ENCODE measurements at regions not wholly inside any gene's neighbourhood (a gene's known extent, or its start where the extent isn't known, plus 50 kb on each side); places are given as distances from the start of the nearest gene placed in this dataset.

GRCh38 chr16:35146723-35147458 lies 1687.5 kb downstream of the TP53TG3F start:
- Histone ChIP-seq H3K9me3 (replicated peaks) (peaks cover 15% of the 10 kb centered on the region), H3K27ac (replicated peaks) (no peak overlapping the region), H3K4me1 (no peaks in the 10 kb centered on the region), H3K4me3 (no peak overlapping the region), H3K36me3 (no peaks in the 10 kb centered on the region), H3K27me3 (ENCODE audit: low read depth) (no peaks in the 10 kb centered on the region)
- TF ChIP-seq CTCF (IDR thresholded peaks at IDR 0.05; ENCODE audit: borderline replicate concordance) = no peak
- no peak for DNase-seq
- intact Hi-C loops (cut with micrococcal nuclease) = no loop called here

- Histone ChIP-seq H3K9me3 (replicated peaks) (peaks cover 15% of the 10 kb centered on the region), H3K4me1 (no peaks in the 10 kb centered on the region), H3K36me3 (no peaks in the 10 kb centered on the region), H3K27me3 (ENCODE audit: low read depth) (no peaks in the 10 kb centered on the region), H3K4me3 (no peak overlapping the region), H3K27ac (replicated peaks) (no peak overlapping the region)
- TF ChIP-seq CTCF (IDR thresholded peaks at IDR 0.05; ENCODE audit: borderline replicate concordance) = no peak
- DNase-seq = no peak
- intact Hi-C loops (cut with micrococcal nuclease) = no loop called here
Measured at GRCh38 chr16:35147556-35148504, 1688.4 kb downstream of the TP53TG3F start.

- no peak overlapping the region for H3K4me3 ChIP-seq
- H3K4me1 ChIP-seq = no peaks in the 10 kb centered on the region
- H3K9me3 ChIP-seq (replicated peaks) = peaks cover 15% of the 10 kb centered on the region
- H3K27ac ChIP-seq (replicated peaks) = no peak overlapping the region
- no peaks in the 10 kb centered on the region for H3K36me3 ChIP-seq
- no peak for DNase-seq
- TF ChIP-seq CTCF (IDR thresholded peaks at IDR 0.05; ENCODE audit: borderline replicate concordance) = no peak
- H3K27me3 ChIP-seq (ENCODE audit: low read depth) = no peaks in the 10 kb centered on the region
- intact Hi-C loops (cut with micrococcal nuclease) = no loop called here
Measured at GRCh38 chr16:35148748-35149147, 1689.3 kb downstream of the TP53TG3F start.

GRCh38 chr16:35149550-35149949 lies 1690.1 kb downstream of the TP53TG3F start:
- H3K27me3 ChIP-seq (ENCODE audit: low read depth) = no peaks in the 10 kb centered on the region
- no peak for DNase-seq
- no peaks in the 10 kb centered on the region for H3K4me1 ChIP-seq
- H3K36me3 ChIP-seq = no peaks in the 10 kb centered on the region
- no peak for TF ChIP-seq CTCF (IDR thresholded peaks at IDR 0.05; ENCODE audit: borderline replicate concordance)
- no peak overlapping the region for H3K4me3 ChIP-seq
- intact Hi-C loops (cut with micrococcal nuclease) = no loop called here
- H3K27ac ChIP-seq (replicated peaks) = no peak overlapping the region
- H3K9me3 ChIP-seq (replicated peaks) = peaks cover 10% of the 10 kb centered on the region

GRCh38 chr16:35150805-35151312 lies 1691.4 kb downstream of the TP53TG3F start:
- intact Hi-C loops (cut with micrococcal nuclease) = no loop called here

More at GRCh38 chr16:35150805-35151312, 1691.4 kb downstream of the TP53TG3F start:
- no peaks in the 10 kb centered on the region for H3K27me3 ChIP-seq (ENCODE audit: low read depth)
- no peak for TF ChIP-seq CTCF (IDR thresholded peaks at IDR 0.05; ENCODE audit: borderline replicate concordance)
- no peak overlapping the region for H3K27ac ChIP-seq (replicated peaks)
- no peak for DNase-seq
- H3K9me3 ChIP-seq (replicated peaks) = peaks cover 5% of the 10 kb centered on the region
- H3K4me1 ChIP-seq = no peaks in the 10 kb centered on the region
- H3K4me3 ChIP-seq = no peak overlapping the region
- H3K36me3 ChIP-seq = no peaks in the 10 kb centered on the region
